PC-3 (cell line): ENCODE measurements at regions not wholly inside any gene's neighbourhood (a gene's known extent, or its start where the extent isn't known, plus 50 kb on each side); places are given as distances from the start of the nearest gene placed in this dataset.
A peak's percentile ranks its signal among the peaks of the same experiment; 100 is the strongest.

Experiments
- ATAC-seq: fragments of 200-7000 bp; cut with Tn5 transposase; 2 replicates; pipeline ENCODE4 v1.9.1; 2020; ENCODE audit warnings: mild to moderate bottlenecking, moderate library complexity
- BruUV-seq: library from RNA; stranded (reverse); fragments of 400-500 nt; replicated peaks from 2 replicates; lab custom pipeline; 2021; lab: Mats Ljungman, UMichigan
- CTCF ChIA-PET: fragments of 300-600 bp; sonication (Branson Sonifier 250); formaldehyde crosslinking; loops from one replicate; lab custom pipeline; 2022; ENCODE audit warnings: antibody characterized with exemption; lab: Charles Lee
- POLR2A ChIA-PET: fragments of 300-600 bp; sonication (Branson Sonifier 250); formaldehyde crosslinking; loops from one replicate; lab custom pipeline; 2022; ENCODE audit warnings: antibody characterized with exemption; ENCODE audit not compliant: unreplicated experiment; lab: Charles Lee
- DNase-seq: peaks from one replicate; pipeline ENCODE4 v3.0.0-alpha.2; 2015
- H2AFZ ChIP-seq: fragments of 300-600 bp; sonication (generic); 2 replicates; pipeline ENCODE4 v1.6.0; 2016; ENCODE audit warnings: antibody characterized with exemption, low read length
- H3F3A ChIP-seq: fragments of 300-600 bp; sonication (generic); one replicate; pipeline ENCODE4 v1.6.0; 2017; ENCODE audit warnings: antibody characterized with exemption, low read length, control low read depth, mild to moderate bottlenecking; ENCODE audit not compliant: unreplicated experiment
- H3K27ac ChIP-seq: fragments of 300-600 bp; sonication (generic); 2 replicates; pipeline ENCODE4 v1.5.1; 2016; ENCODE audit warnings: mild to moderate bottlenecking, low read length
- H3K27me3 ChIP-seq: fragments of 300-600 bp; sonication (generic); 2 replicates; pipeline ENCODE4 v1.6.1; 2016; ENCODE audit warnings: low read length, mixed read lengths
- H3K36me3 ChIP-seq: fragments of 300-600 bp; sonication (generic); 2 replicates; pipeline ENCODE4 v1.6.1; 2016; ENCODE audit warnings: low read depth, mixed run types, low read length, mixed read lengths
- H3K4me1 ChIP-seq: fragments of 300-600 bp; sonication (generic); 2 replicates; pipeline ENCODE4 v1.5.1; 2016; ENCODE audit warnings: low read length; ENCODE audit not compliant: insufficient read depth
- H3K4me2 ChIP-seq: fragments of 300-600 bp; sonication (generic); 2 replicates; pipeline ENCODE4 v1.6.0; 2016; ENCODE audit warnings: low read length
- H3K4me3 ChIP-seq: fragments of 300-600 bp; sonication (generic); 2 replicates; pipeline ENCODE4 v1.5.1; 2016; ENCODE audit warnings: mild to moderate bottlenecking, low read length, mixed read lengths
- H3K79me2 ChIP-seq: fragments of 300-600 bp; sonication (generic); 2 replicates; pipeline ENCODE4 v1.6.1; 2017; ENCODE audit warnings: low read length, mixed read lengths
- H3K9ac ChIP-seq: fragments of 300-600 bp; sonication (generic); 2 replicates; pipeline ENCODE4 v1.6.0; 2016; ENCODE audit warnings: mild to moderate bottlenecking, low read length
- H3K9me2 ChIP-seq: fragments of 300-600 bp; sonication (generic); replicated peaks from 2 replicates; pipeline ENCODE4 v1.6.1; 2016; ENCODE audit warnings: mixed run types, low read length, mixed read lengths
- H3K9me3 ChIP-seq: fragments of 300-600 bp; sonication (generic); 2 replicates; pipeline ENCODE4 v1.6.1; 2016; ENCODE audit warnings: low read length, mixed read lengths
- H4K20me1 ChIP-seq: fragments of 300-600 bp; sonication (generic); 2 replicates; pipeline ENCODE4 v1.6.1; 2016; ENCODE audit warnings: low read length, mixed read lengths
- CTCF ChIP-seq: fragments of 300-600 bp; sonication (generic); conservative IDR thresholded peaks from 2 replicates; pipeline ENCODE4 v1.5.1; 2017; ENCODE audit warnings: antibody characterized with exemption, low read depth, mild to moderate bottlenecking, low read length
- EZH2 ChIP-seq: fragments of 300-600 bp; sonication (generic); IDR thresholded peaks from one replicate; pipeline ENCODE4 v1.6.1; 2017; ENCODE audit warnings: antibody characterized with exemption, mild to moderate bottlenecking, low read length; ENCODE audit not compliant: unreplicated experiment
- EZH2phosphoT487 ChIP-seq: fragments of 300-600 bp; sonication (generic); IDR thresholded peaks from 2 replicates; pipeline ENCODE4 v1.6.1; 2018; ENCODE audit warnings: mild to moderate bottlenecking, antibody characterized with exemption, low read length, borderline replicate concordance
- intact Hi-C: fragments of 100-400 bp; cut with micrococcal nuclease; formaldehyde crosslinking; loops from 2 replicates; pipeline ENCODE4 v1.9.0; 2023

- no peak for ATAC-seq
- Histone ChIP-seq H3K27ac (peak overlapping the region; percentile 90), H3K4me2 (no peak overlapping the region), H3K4me3 (no peak overlapping the region), H2AFZ (0 out of 2 replicates have a peak overlapping the region, but pooled peaks have one; percentile 7), H3K79me2 (no peaks in the 10 kb centered on the region), H3K9ac (no peak overlapping the region), H3F3A (no peaks in the 10 kb centered on the region), H3K27me3 (no peaks in the 10 kb centered on the region), H3K9me3 (no peaks in the 10 kb centered on the region), H3K36me3 (no peaks in the 10 kb centered on the region), H4K20me1 (no peaks in the 10 kb centered on the region), H3K4me1 (peaks cover 60% of the 10 kb centered on the region), H3K9me2 (no peaks in the 10 kb centered on the region)
- intact Hi-C loops: no loop called here
- ChIA-PET CTCF (no interaction called here), POLR2A (no interaction called here)
- TF ChIP-seq EZH2: no peak
- TF ChIP-seq EZH2phosphoT487: no peak
- TF ChIP-seq CTCF: no peak
- peak; percentile 13 for DNase-seq
- BruUV-seq: no TSS peak
These were observed 161.8 kb downstream of the ETV1 start for GRCh38 chr7:13827716-13828115.

- H3K27me3 ChIP-seq: no peaks in the 10 kb centered on the region
- H3K79me2 ChIP-seq: no peaks in the 10 kb centered on the region
- H2AFZ ChIP-seq: no peak overlapping the region
- peak overlapping the region; percentile 31; the same call in 1 of the 2 replicates for H3K9ac ChIP-seq
- POLR2A ChIA-PET: no interaction called here
- H3K27ac ChIP-seq: peak overlapping the region; percentile 90
- CTCF ChIA-PET: no interaction called here
- DNase-seq (peak; percentile 32), ATAC-seq (no peak)
- H3K4me3 ChIP-seq: no peak overlapping the region
- intact Hi-C loops: no loop called here
- TF ChIP-seq EZH2phosphoT487 (no peak), CTCF (no peak), EZH2 (no peak)
- H3K36me3 ChIP-seq: no peaks in the 10 kb centered on the region
- no peaks in the 10 kb centered on the region for H4K20me1 ChIP-seq
- no peaks in the 10 kb centered on the region for H3K9me3 ChIP-seq
- H3K4me2 ChIP-seq: no peak overlapping the region
- no TSS peak for BruUV-seq
- H3K4me1 ChIP-seq: peaks cover 45% of the 10 kb centered on the region
- no peaks in the 10 kb centered on the region for H3F3A ChIP-seq
- H3K9me2 ChIP-seq: no peaks in the 10 kb centered on the region
These were observed 160.2 kb downstream of the ETV1 start for GRCh38 chr7:13829231-13829630.

GRCh38 chr7:13829914-13830900, 159.3 kb downstream of the ETV1 start:
- CTCF ChIA-PET: no interaction called here
- no peaks in the 10 kb centered on the region for H3K79me2 ChIP-seq
- peak overlapping the region; percentile 90 for H3K27ac ChIP-seq
- H3K4me3 ChIP-seq: no peak overlapping the region
- no peaks in the 10 kb centered on the region for H4K20me1 ChIP-seq
- H2AFZ ChIP-seq: no peak overlapping the region
- H3K27me3 ChIP-seq: no peaks in the 10 kb centered on the region
- H3K4me1 ChIP-seq: peaks cover 43% of the 10 kb centered on the region
- DNase-seq (peak; percentile 75), ATAC-seq (peak; percentile 21; the same call in 1 of the 2 replicates)
- TF ChIP-seq EZH2 (no peak), EZH2phosphoT487 (no peak), CTCF (no peak)
- POLR2A ChIA-PET: no interaction called here
- no TSS peak for BruUV-seq
- no peaks in the 10 kb centered on the region for H3K9me3 ChIP-seq
- peak overlapping the region; percentile 31 for H3K9ac ChIP-seq
- no peak overlapping the region for H3K4me2 ChIP-seq
- H3K9me2 ChIP-seq: no peaks in the 10 kb centered on the region
- H3F3A ChIP-seq: no peaks in the 10 kb centered on the region
- intact Hi-C loops: no loop called here
- no peaks in the 10 kb centered on the region for H3K36me3 ChIP-seq
